ENCODE measurements at regions not wholly inside any gene's neighbourhood (a gene's known extent, or its start where the extent isn't known, plus 50 kb on each side); places are given as distances from the start of the nearest gene placed in this dataset.
A peak's percentile ranks its signal among the peaks of the same experiment; 100 is the strongest.

- H3K4me3 ChIP-seq (ENCODE audit: extremely low read depth in 1 of 4, insufficient read depth in 2 of 4, low read depth in 3 of 4, low read length in 4 of 4), result no peak overlapping the region
- no peaks in the 10 kb centered on the region for H4K20me1 ChIP-seq (replicated peaks in 1 of 2; ENCODE audit: control insufficient read depth in 1 of 2, insufficient read depth in 2 of 2, low read length in 2 of 2)
- H2AK5ac ChIP-seq (ENCODE audit: low read depth, low read length), result no peak overlapping the region
- no peaks in the 10 kb centered on the region for H3K23me2 ChIP-seq (ENCODE audit: low read depth, low read length)
- no peaks in the 10 kb centered on the region for H3K27me3 ChIP-seq (replicated peaks in 1 of 4; ENCODE audit: control insufficient read depth in 3 of 4, extremely low read depth in 1 of 4, insufficient read depth in 3 of 4, low read length in 3 of 4)
- no peak overlapping the region for H3K56ac ChIP-seq (replicated peaks; ENCODE audit: insufficient read length, low read depth, low read length)
- WGBS, 2 experiments (ENCODE audit: extremely low coverage in 1 of 2, insufficient coverage in 1 of 2, insufficient read length in 1 of 2, insufficient replicate concordance in 2 of 2, low coverage in 1 of 2, low lambda C conversion rate in 2 of 2, missing lambda C conversion rate in 1 of 2), result 95% methylated on average over 10 of the region's 10 CpGs; no CpG with 5 or more reads in 1 of the 2 experiments
- H3K14ac ChIP-seq (ENCODE audit: insufficient read length), result no peak overlapping the region
- H3K4me2 ChIP-seq (ENCODE audit: insufficient read depth in 1 of 2, low read depth in 2 of 2, low read length in 2 of 2), result no peak overlapping the region
- H4K8ac ChIP-seq (ENCODE audit: extremely low read depth, insufficient read depth, low read length), result no peak overlapping the region
- ChIA-PET CTCF (ENCODE audit: partially characterized antibody) (interaction anchor here (0.6 to 1.4 kb wide), 4 partner anchors 13 to 456 kb away, joined by 3 to 4 read pairs (median 3); no protein-coding TSS in a partner anchor), POLR2A (ENCODE audit: partially characterized antibody) (no interaction called here)
- no peaks in the 10 kb centered on the region for H3K9me3 ChIP-seq (ENCODE audit: insufficient read depth in 2 of 2, low read depth in 1 of 2, low read length in 1 of 2)
- no peak overlapping the region for H2AFZ ChIP-seq (ENCODE audit: low read length)
- H3K18ac ChIP-seq (ENCODE audit: extremely low read depth, low read length), result no peak overlapping the region
- peaks cover 0 to 18% (median 3%) of the 10 kb centered on the region in 4 experiments; a peak in 2 of 7 replicates for H3K4me1 ChIP-seq (replicated peaks in 1 of 4; ENCODE audit: control insufficient read depth in 3 of 4, insufficient read depth in 4 of 4, low read length in 3 of 4)
- DNase-seq (ENCODE audit: low read depth in 1 of 2, low spot score in 2 of 2) (no peak), FAIRE-seq (no peak)
- no peaks in the 10 kb centered on the region for H3K79me1 ChIP-seq (ENCODE audit: low read depth, low read length)
- H3K9ac ChIP-seq (replicated peaks in 1 of 4; ENCODE audit: extremely low read depth in 1 of 4, low read depth in 3 of 4, low read length in 3 of 4), result no peak overlapping the region
- H3K79me2 ChIP-seq (ENCODE audit: control insufficient read depth in 1 of 2, insufficient read depth in 2 of 2, low read length in 2 of 2), result no peaks in the 10 kb centered on the region
- no peak overlapping the region for H4K5ac ChIP-seq (ENCODE audit: insufficient read length, low read depth, low read length)
- no peak overlapping the region for H2BK20ac ChIP-seq (ENCODE audit: low read length)
- H3K27ac ChIP-seq (ENCODE audit: low read depth, low read length), result no peak overlapping the region
- H2BK120ac ChIP-seq (replicated peaks; ENCODE audit: low read depth, low read length), result no peak overlapping the region
- H2BK12ac ChIP-seq (ENCODE audit: low read depth, low read length), result no peak overlapping the region
- H3K23ac ChIP-seq (ENCODE audit: insufficient read length), result no peak overlapping the region
- H3K4ac ChIP-seq (replicated peaks; ENCODE audit: insufficient read length, low read depth, low read length), result no peak overlapping the region
- H4K91ac ChIP-seq (replicated peaks; ENCODE audit: insufficient read length, low read length), result no peak overlapping the region
- H3K36me3 ChIP-seq (ENCODE audit: control insufficient read depth in 2 of 4, insufficient read depth in 4 of 4, low read length in 3 of 4), result no peaks in the 10 kb centered on the region
- H2BK15ac ChIP-seq (ENCODE audit: low read length), result no peak overlapping the region
- TF ChIP-seq RAD21 (IDR thresholded peaks at IDR 0.05 in 1 of 2, conservative IDR thresholded peaks at IDR 0.05 in 1 of 2; ENCODE audit: low read depth in 2 of 2, low read length in 2 of 2), result 0 out of 4 replicates have a peak, but pooled peaks of 1 of the 2 experiments have one; percentile 6
- TF ChIP-seq RNF2 (IDR thresholded peaks at IDR 0.05; ENCODE audit: borderline replicate concordance, low read depth, low read length, missing control alignments, poor library complexity, severe bottlenecking), result no peak
- no peak for TF ChIP-seq SUZ12 (IDR thresholded peaks at IDR 0.05; ENCODE audit: low read length)
- H2BK5ac ChIP-seq (ENCODE audit: low read depth, low read length), result no peak overlapping the region
Measured at GRCh38 chr12:19010726-19011125, 118.8 kb upstream of the PLEKHA5 start.

Measured in H1 (cell line).